NCI-H2227 treated with DMSO at 0.1 percent for 48 hours (cell line): ENCODE measurements at regions not wholly inside any gene's neighbourhood (a gene's known extent, or its start where the extent isn't known, plus 50 kb on each side); places are given as distances from the start of the nearest gene placed in this dataset.
A peak's percentile ranks its signal among the peaks of the same experiment; 100 is the strongest.
"Not testable (repeated sequence)": the region's sequence is repeated elsewhere in the genome, so short reads cannot be mapped to it uniquely, and the experiment has no call there.

Experiments
- DNase-seq: peaks from one replicate; lab custom pipeline; 2025; lab: John Stamatoyannopoulos, UW

- no peak for DNase-seq
Measured at GRCh38 chr1:96074422-96074821, 647.2 kb upstream of the PTBP2 start.

- no peak for DNase-seq
Measured at GRCh38 chr1:96074876-96075577, 646.6 kb upstream of the PTBP2 start.

GRCh38 chr1:96075704-96076455 is 645.7 kb upstream of the PTBP2 start:
- no peak for DNase-seq

GRCh38 chr1:96076589-96076988 is 645.0 kb upstream of the PTBP2 start:
- DNase-seq: no peak

GRCh38 chr1:96079581-96079980 is 642.0 kb upstream of the PTBP2 start:
- DNase-seq: no peak

- no peak for DNase-seq
Measured at GRCh38 chr1:96080925-96081324, 640.7 kb upstream of the PTBP2 start.

- DNase-seq: no peak
Measured at GRCh38 chr1:96087719-96088118, 633.9 kb upstream of the PTBP2 start.

- no peak for DNase-seq
Measured at GRCh38 chr1:96090134-96090533, 631.5 kb upstream of the PTBP2 start.

- DNase-seq: peak; percentile 33
Measured at GRCh38 chr1:96095849-96096612, 625.6 kb upstream of the PTBP2 start.

GRCh38 chr1:96096613-96097321 is 624.8 kb upstream of the PTBP2 start:
- DNase-seq: no peak

GRCh38 chr1:96104506-96104905 is 617.1 kb upstream of the PTBP2 start:
- DNase-seq: no peak

GRCh38 chr1:96104906-96105305 is 616.7 kb upstream of the PTBP2 start:
- DNase-seq: no peak

GRCh38 chr1:96116731-96117130 is 604.9 kb upstream of the PTBP2 start:
- DNase-seq: peak; percentile 65

GRCh38 chr1:96130432-96130831 is 591.2 kb upstream of the PTBP2 start:
- DNase-seq: peak; percentile 87

GRCh38 chr1:96144636-96145035 is 576.9 kb upstream of the PTBP2 start:
- no peak for DNase-seq

GRCh38 chr1:96145492-96145891 is 576.1 kb upstream of the PTBP2 start:
- DNase-seq: no peak

- not testable (repeated sequence) for DNase-seq
Measured at GRCh38 chr1:96152957-96153356, 568.6 kb upstream of the PTBP2 start.

GRCh38 chr1:96157101-96157500 is 564.5 kb upstream of the PTBP2 start:
- no peak for DNase-seq

GRCh38 chr1:96159379-96159778 is 562.2 kb upstream of the PTBP2 start:
- DNase-seq: no peak

GRCh38 chr1:96164053-96164452 is 557.5 kb upstream of the PTBP2 start:
- DNase-seq: peak; percentile 43

GRCh38 chr1:96178053-96178452 is 543.5 kb upstream of the PTBP2 start:
- DNase-seq: no peak

- no peak for DNase-seq
Measured at GRCh38 chr1:96183485-96183884, 538.1 kb upstream of the PTBP2 start.
